ENCODE measurements at regions not wholly inside any gene's neighbourhood (a gene's known extent, or its start where the extent isn't known, plus 50 kb on each side); places are given as distances from the start of the nearest gene placed in this dataset.

DNA sequence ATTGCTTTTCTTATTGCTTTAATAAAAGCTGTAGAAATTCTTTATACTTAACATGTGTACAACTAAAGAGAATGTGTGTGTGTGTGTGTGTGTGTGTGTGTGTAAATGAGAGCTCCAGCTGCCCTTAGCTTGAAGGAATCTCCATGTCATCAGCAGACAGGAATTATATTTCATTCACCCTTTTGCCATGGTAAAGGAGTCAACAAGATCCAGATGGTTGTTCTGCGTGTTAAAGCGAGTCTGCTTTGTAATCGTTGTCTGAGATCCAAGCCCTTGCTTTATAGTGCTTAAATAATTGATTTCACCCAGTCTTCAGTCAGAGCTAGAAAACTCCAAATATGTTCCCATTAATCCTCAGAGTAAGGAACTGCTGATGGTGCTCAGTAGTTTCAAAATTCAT lies 285.5 kb downstream of the PDGFC start:
- TF ChIP-seq CEBPB (IDR thresholded peaks at IDR 0.05; ENCODE audit: low read depth), result no peak
- TF ChIP-seq POLR2A (IDR thresholded peaks at IDR 0.05; ENCODE audit: borderline replicate concordance, extremely low read depth, insufficient read depth, insufficient read length), result no peak

Data from HCT116 (cell line).